IMR-90 (cell line): ENCODE measurements at regions not wholly inside any gene's neighbourhood (a gene's known extent, or its start where the extent isn't known, plus 50 kb on each side); places are given as distances from the start of the nearest gene placed in this dataset.

ENCODE experiments used
- ATAC-seq: fragments of 200-7000 bp; cut with Tn5 transposase; 2 replicates; pipeline ENCODE4 v1.9.1; 2020; ENCODE audit warnings: low read depth, mild to moderate bottlenecking, moderate library complexity
- BruUV-seq: library from RNA; stranded (reverse); fragments of 400-500 nt; replicated peaks from 2 replicates; lab custom pipeline; 2021; lab: Mats Ljungman, UMichigan
- CTCF ChIA-PET: fragments of 300-600 bp; formaldehyde crosslinking; extraction: SDS; loops from one replicate; lab custom pipeline; 2021; ENCODE audit warnings: antibody characterized with exemption; lab: Yijun Ruan, JAX
- POLR2A ChIA-PET: fragments of 300-600 bp; sonication (Branson Sonifier 250); formaldehyde crosslinking; loops from one replicate; lab custom pipeline; 2022; ENCODE audit warnings: antibody characterized with exemption; ENCODE audit not compliant: unreplicated experiment; lab: Charles Lee
- DNase-seq: peaks from one replicate; pipeline ENCODE4 v3.0.0; 2013
- H2AFZ ChIP-seq: replicated peaks from 2 replicates; pipeline ENCODE3; 2013; ENCODE audit warnings: low read length, mild to moderate bottlenecking; ENCODE audit not compliant: poor library complexity
- H2AK5ac ChIP-seq: 2 replicates; pipeline ENCODE4 v1.6.1; 2013; ENCODE audit warnings: low read depth, low read length, inconsistent platforms
- H2AK9ac ChIP-seq: replicated peaks from 2 replicates; pipeline ENCODE3; 2013; ENCODE audit warnings: mild to moderate bottlenecking, low read depth, low read length, moderate library complexity; ENCODE audit not compliant: poor library complexity
- H2BK120ac ChIP-seq: 2 replicates; pipeline ENCODE4 v1.6.1; 2013; ENCODE audit warnings: low read depth, low read length, inconsistent platforms
- H2BK15ac ChIP-seq: 3 replicates; pipeline ENCODE4 v1.6.1; 2013; ENCODE audit warnings: low read depth, low read length, inconsistent platforms
- H2BK20ac ChIP-seq: 2 replicates; pipeline ENCODE4 v1.6.1; 2013; ENCODE audit warnings: low read depth, mild to moderate bottlenecking, inconsistent platforms, low read length, moderate library complexity
- H2BK5ac ChIP-seq: 2 replicates; pipeline ENCODE4 v1.6.1; 2013; ENCODE audit warnings: mild to moderate bottlenecking, low read depth, low read length, inconsistent platforms; ENCODE audit not compliant: poor library complexity, severe bottlenecking
- H3K14ac ChIP-seq: replicated peaks from 2 replicates; pipeline ENCODE4 v1.6.1; 2013; ENCODE audit warnings: low read depth, low read length, inconsistent platforms
- H3K18ac ChIP-seq: 2 replicates; pipeline ENCODE4 v1.6.1; 2013; ENCODE audit warnings: low read depth, low read length, control low read depth
- H3K23ac ChIP-seq: 2 replicates; pipeline ENCODE4 v1.6.1; 2013; ENCODE audit warnings: low read depth, low read length, inconsistent platforms
- H3K27ac ChIP-seq: 2 replicates; pipeline ENCODE4 v1.5.1; 2013; ENCODE audit warnings: mild to moderate bottlenecking, control low read depth, low read length; ENCODE audit not compliant: insufficient read depth
- H3K27me3 ChIP-seq: 2 replicates; pipeline ENCODE4 v1.6.1; 2013; ENCODE audit warnings: low read length; ENCODE audit not compliant: control insufficient read depth, insufficient read depth
- H3K36me3 ChIP-seq: 2 replicates; pipeline ENCODE4 v1.6.1; 2013; ENCODE audit warnings: low read length, mixed read lengths; ENCODE audit not compliant: control insufficient read depth, insufficient read depth
- H3K4ac ChIP-seq: 2 replicates; pipeline ENCODE4 v1.6.1; 2013; ENCODE audit warnings: low read depth, low read length, inconsistent platforms
- H3K4me1 ChIP-seq: 2 replicates; pipeline ENCODE4 v1.6.1; 2013; ENCODE audit warnings: low read length, mixed read lengths; ENCODE audit not compliant: control insufficient read depth, insufficient read depth
- H3K4me2 ChIP-seq: 2 replicates; pipeline ENCODE4 v1.6.1; 2013; ENCODE audit warnings: low read depth, mild to moderate bottlenecking, control low read depth, low read length, moderate library complexity
- H3K4me3 ChIP-seq: 2 replicates; pipeline ENCODE4 v1.5.1; 2013; ENCODE audit warnings: low read depth, mild to moderate bottlenecking, control low read depth, low read length, moderate library complexity; ENCODE audit not compliant: insufficient read depth
- H3K56ac ChIP-seq: 2 replicates; pipeline ENCODE4 v1.6.1; 2013; ENCODE audit warnings: low read length, inconsistent platforms; ENCODE audit not compliant: insufficient read depth; ENCODE audit errors: extremely low read depth
- H3K79me1 ChIP-seq, 2 experiments: 2 replicates each; pipeline ENCODE4 v1.6.1; 2013; ENCODE audit warnings: low read length in 2 of 2, inconsistent platforms in 1 of 2, low read depth in 1 of 2
- H3K9ac ChIP-seq: 2 replicates; pipeline ENCODE4 v1.6.1; 2013; ENCODE audit warnings: low read depth, low read length, control low read depth
- H3K9me1 ChIP-seq: 2 replicates; pipeline ENCODE4 v1.6.1; 2013; ENCODE audit warnings: low read length, inconsistent platforms; ENCODE audit not compliant: insufficient read depth
- H3K9me3 ChIP-seq: 2 replicates; pipeline ENCODE4 v1.6.1; 2013; ENCODE audit warnings: low read length; ENCODE audit not compliant: control insufficient read depth, insufficient read depth
- H4K20me1 ChIP-seq: 2 replicates; pipeline ENCODE4 v1.6.1; 2013; ENCODE audit warnings: low read length, inconsistent platforms; ENCODE audit not compliant: insufficient read depth
- H4K5ac ChIP-seq: 2 replicates; pipeline ENCODE4 v1.6.1; 2013; ENCODE audit warnings: mild to moderate bottlenecking, low read depth, low read length, control low read depth
- H4K8ac ChIP-seq, 2 experiments: 2 replicates each; pipeline ENCODE4 v1.6.1; 2013; ENCODE audit warnings: low read depth in 2 of 2, low read length in 2 of 2, control low read depth in 1 of 2, inconsistent platforms in 1 of 2
- H4K91ac ChIP-seq: 2 replicates; pipeline ENCODE4 v1.6.1; 2013; ENCODE audit warnings: low read depth, low read length, inconsistent platforms; ENCODE audit not compliant: insufficient read depth
- BHLHE40 ChIP-seq: fragments of 150-350 bp; IDR thresholded peaks from 2 replicates; pipeline ENCODE4 v1.6.1; 2016; ENCODE audit warnings: mild to moderate bottlenecking, low read depth, low read length
- CEBPB ChIP-seq: IDR thresholded peaks from 2 replicates; pipeline ENCODE4 v1.6.1; 2012; ENCODE audit warnings: low read depth, low read length, improper control_type of control experiment
- CHD1 ChIP-seq: IDR thresholded peaks from 2 replicates; pipeline ENCODE4 v1.6.1; 2012; ENCODE audit warnings: low read depth, low read length, improper control_type of control experiment
- ELK1 ChIP-seq: fragments of 150-350 bp; IDR thresholded peaks from 2 replicates; pipeline ENCODE4 v1.6.1; 2016; ENCODE audit warnings: low read depth, mild to moderate bottlenecking, low read length, moderate library complexity, borderline replicate concordance
- FOS ChIP-seq: fragments of 150-350 bp; IDR thresholded peaks from 2 replicates; pipeline ENCODE4 v1.6.1; 2016; ENCODE audit warnings: low read depth, low read length
- MAFK ChIP-seq: IDR thresholded peaks from 2 replicates; pipeline ENCODE4 v1.6.1; 2012; ENCODE audit warnings: low read depth, low read length, improper control_type of control experiment
- MAZ ChIP-seq: IDR thresholded peaks from 2 replicates; pipeline ENCODE4 v1.6.1; 2012; ENCODE audit warnings: low read depth, mild to moderate bottlenecking, low read length, improper control_type of control experiment, moderate library complexity, borderline replicate concordance
- MXI1 ChIP-seq: IDR thresholded peaks from 2 replicates; pipeline ENCODE4 v1.6.1; 2012; ENCODE audit warnings: low read depth, mild to moderate bottlenecking, low read length, moderate library complexity, borderline replicate concordance
- NFE2L2 ChIP-seq: fragments of 150-350 bp; IDR thresholded peaks from 2 replicates; pipeline ENCODE4 v1.6.1; 2016; ENCODE audit warnings: low read depth, mild to moderate bottlenecking, low read length
- POLR2A ChIP-seq: IDR thresholded peaks from 2 replicates; pipeline ENCODE4 v1.6.1; 2012; ENCODE audit warnings: mild to moderate bottlenecking, low read depth, low read length
- RAD21 ChIP-seq: IDR thresholded peaks from 2 replicates; pipeline ENCODE4 v1.6.1; 2012; ENCODE audit warnings: low read length, improper control_type of control experiment
- RCOR1 ChIP-seq: IDR thresholded peaks from 2 replicates; pipeline ENCODE4 v1.6.1; 2012; ENCODE audit warnings: mild to moderate bottlenecking, low read length, improper control_type of control experiment; ENCODE audit not compliant: insufficient replicate concordance
- RFX5 ChIP-seq: IDR thresholded peaks from 2 replicates; pipeline ENCODE4 v1.8.0; 2012; ENCODE audit warnings: low read depth, mild to moderate bottlenecking, low read length, moderate library complexity
- SMC3 ChIP-seq: fragments of 150-350 bp; IDR thresholded peaks from 2 replicates; pipeline ENCODE4 v1.6.1; 2016; ENCODE audit warnings: low read depth, mild to moderate bottlenecking, antibody characterized with exemption, low read length, moderate library complexity
- dilution Hi-C: fragments of 300-500 bp; cut with HindIII; formaldehyde crosslinking; loops from one replicate; pipeline ENCODE4 v1.14.3; 2018; ENCODE audit warnings: low sequenced_read_pairs; ENCODE audit not compliant: unreplicated experiment
- in situ Hi-C: fragments of 300-500 bp; cut with MboI; formaldehyde crosslinking; loops from 3 replicates; pipeline ENCODE4 v1.14.3; 2019; ENCODE audit warnings: low sequenced_read_pairs, inconsistent platforms, mixed read lengths
- intact Hi-C: fragments of 100-400 bp; cut with micrococcal nuclease; formaldehyde crosslinking; loops from 2 replicates; pipeline ENCODE4 v1.10.0; 2022
- TF ChIP-seq, protein P1 (sequence below): fragments of 150-350 bp; IDR thresholded peaks from 2 replicates; pipeline ENCODE4 v1.6.1; 2017; ENCODE audit warnings: mild to moderate bottlenecking, antibody characterized with exemption, low read length, low read depth
- TF ChIP-seq, protein P2 (sequence below): conservative IDR thresholded peaks from 2 replicates; pipeline ENCODE4 v1.5.1; 2012; ENCODE audit warnings: mild to moderate bottlenecking, low read depth, low read length, improper control_type of control experiment

- no peak overlapping the region for H2BK20ac ChIP-seq
- peaks cover 3% of the 10 kb centered on the region; the same call in 1 of the 2 replicates for H3K9me1 ChIP-seq
- dilution Hi-C loops = no loop called here
- intact Hi-C loops = no loop called here
- no peaks in the 10 kb centered on the region for H3K36me3 ChIP-seq
- no peak overlapping the region for H3K4me2 ChIP-seq
- H3K27ac ChIP-seq = no peak overlapping the region
- no peak overlapping the region; the same call in 1 of the 2 replicates for H2BK120ac ChIP-seq
- peaks cover 2% of the 10 kb centered on the region; the same call in 1 of the 2 replicates for H3K4me1 ChIP-seq
- no peaks in the 10 kb centered on the region for H3K79me1 ChIP-seq
- TF ChIP-seq BHLHE40 (no peak), NFE2L2 (no peak), MAZ (no peak), FOS (no peak), SMC3 (no peak), RFX5 (no peak), RCOR1 (no peak), MAFK (no peak), MXI1 (no peak), CHD1 (no peak), CEBPB (no peak), POLR2A (no peak), ELK1 (no peak), RAD21 (no peak)
- TF ChIP-seq, protein P1, sequence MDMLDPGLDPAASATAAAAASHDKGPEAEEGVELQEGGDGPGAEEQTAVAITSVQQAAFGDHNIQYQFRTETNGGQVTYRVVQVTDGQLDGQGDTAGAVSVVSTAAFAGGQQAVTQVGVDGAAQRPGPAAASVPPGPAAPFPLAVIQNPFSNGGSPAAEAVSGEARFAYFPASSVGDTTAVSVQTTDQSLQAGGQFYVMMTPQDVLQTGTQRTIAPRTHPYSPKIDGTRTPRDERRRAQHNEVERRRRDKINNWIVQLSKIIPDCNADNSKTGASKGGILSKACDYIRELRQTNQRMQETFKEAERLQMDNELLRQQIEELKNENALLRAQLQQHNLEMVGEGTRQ = no peak
- TF ChIP-seq, protein P2, sequence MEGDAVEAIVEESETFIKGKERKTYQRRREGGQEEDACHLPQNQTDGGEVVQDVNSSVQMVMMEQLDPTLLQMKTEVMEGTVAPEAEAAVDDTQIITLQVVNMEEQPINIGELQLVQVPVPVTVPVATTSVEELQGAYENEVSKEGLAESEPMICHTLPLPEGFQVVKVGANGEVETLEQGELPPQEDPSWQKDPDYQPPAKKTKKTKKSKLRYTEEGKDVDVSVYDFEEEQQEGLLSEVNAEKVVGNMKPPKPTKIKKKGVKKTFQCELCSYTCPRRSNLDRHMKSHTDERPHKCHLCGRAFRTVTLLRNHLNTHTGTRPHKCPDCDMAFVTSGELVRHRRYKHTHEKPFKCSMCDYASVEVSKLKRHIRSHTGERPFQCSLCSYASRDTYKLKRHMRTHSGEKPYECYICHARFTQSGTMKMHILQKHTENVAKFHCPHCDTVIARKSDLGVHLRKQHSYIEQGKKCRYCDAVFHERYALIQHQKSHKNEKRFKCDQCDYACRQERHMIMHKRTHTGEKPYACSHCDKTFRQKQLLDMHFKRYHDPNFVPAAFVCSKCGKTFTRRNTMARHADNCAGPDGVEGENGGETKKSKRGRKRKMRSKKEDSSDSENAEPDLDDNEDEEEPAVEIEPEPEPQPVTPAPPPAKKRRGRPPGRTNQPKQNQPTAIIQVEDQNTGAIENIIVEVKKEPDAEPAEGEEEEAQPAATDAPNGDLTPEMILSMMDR = no peak
- no peak overlapping the region for H3K23ac ChIP-seq
- H4K20me1 ChIP-seq = no peaks in the 10 kb centered on the region
- H2BK5ac ChIP-seq = no peak overlapping the region
- H3K56ac ChIP-seq = no peak overlapping the region
- no peak overlapping the region for H4K5ac ChIP-seq
- H3K27me3 ChIP-seq = no peaks in the 10 kb centered on the region
- POLR2A ChIA-PET = no interaction called here
- no peak overlapping the region for H2AK9ac ChIP-seq
- H3K4ac ChIP-seq = no peak overlapping the region
- H3K14ac ChIP-seq = no peak overlapping the region
- no TSS peak for BruUV-seq
- no peak overlapping the region for H2AFZ ChIP-seq
- DNase-seq = no peak
- H3K9ac ChIP-seq = no peak overlapping the region
- ATAC-seq = no peak
- CTCF ChIA-PET = interaction anchor here (0.9 kb wide), 1 partner anchor 12 kb away, joined by 3 read pairs; no protein-coding TSS in a partner anchor
- H2BK15ac ChIP-seq = no peak overlapping the region
- no peaks in the 10 kb centered on the region for H3K9me3 ChIP-seq
- no peak overlapping the region for H2AK5ac ChIP-seq
- H4K91ac ChIP-seq = no peak overlapping the region
- H3K18ac ChIP-seq = no peak overlapping the region
- no peak overlapping the region for H3K4me3 ChIP-seq
- H4K8ac ChIP-seq = no peak overlapping the region
- in situ Hi-C loops = no loop called here
These were observed 943.9 kb downstream of the EPHA4 start for GRCh38 chr2:220628252-220628651.
